GM23248 (cell line): ENCODE measurements at regions not wholly inside any gene's neighbourhood (a gene's known extent, or its start where the extent isn't known, plus 50 kb on each side); places are given as distances from the start of the nearest gene placed in this dataset.

Experiments used
- DNase-seq: peaks from one replicate; pipeline ENCODE4 v3.0.0-alpha.2; 2015
- H2AFZ ChIP-seq: fragments of 200-600 bp; sonication (generic); 2 replicates; pipeline ENCODE4 v1.6.1; 2016; ENCODE audit warnings: antibody characterized with exemption
- H3F3A ChIP-seq: fragments of 200-600 bp; sonication (generic); 2 replicates; pipeline ENCODE4 v1.6.1; 2016; ENCODE audit warnings: mild to moderate bottlenecking, antibody characterized with exemption, mixed run types; ENCODE audit not compliant: insufficient read depth
- H3K27ac ChIP-seq: fragments of 200-600 bp; sonication (generic); 2 replicates; pipeline ENCODE4 v1.5.1; 2016; ENCODE audit warnings: mild to moderate bottlenecking
- H3K27me3 ChIP-seq: fragments of 200-600 bp; sonication (generic); replicated peaks from 2 replicates; pipeline ENCODE4 v1.6.1; 2016; ENCODE audit warnings: mild to moderate bottlenecking; ENCODE audit not compliant: insufficient read depth
- H3K36me3 ChIP-seq: fragments of 200-600 bp; sonication (generic); 2 replicates; pipeline ENCODE4 v1.6.1; 2016; ENCODE audit warnings: low read depth, mild to moderate bottlenecking
- H3K4me1 ChIP-seq: fragments of 200-600 bp; sonication (generic); 2 replicates; pipeline ENCODE4 v1.6.1; 2016; ENCODE audit warnings: mild to moderate bottlenecking; ENCODE audit not compliant: insufficient read depth
- H3K4me2 ChIP-seq: fragments of 200-600 bp; sonication (generic); one replicate; pipeline ENCODE4 v1.6.1; 2016; ENCODE audit warnings: mild to moderate bottlenecking; ENCODE audit not compliant: unreplicated experiment
- H3K4me3 ChIP-seq: fragments of 200-600 bp; sonication (generic); 2 replicates; pipeline ENCODE4 v1.5.1; 2016; ENCODE audit warnings: mild to moderate bottlenecking
- H3K79me2 ChIP-seq: fragments of 200-600 bp; sonication (generic); 2 replicates; pipeline ENCODE4 v1.6.1; 2016; ENCODE audit warnings: mild to moderate bottlenecking; ENCODE audit not compliant: insufficient read depth
- H3K9ac ChIP-seq: fragments of 200-600 bp; sonication (generic); 2 replicates; pipeline ENCODE4 v1.6.1; 2016; ENCODE audit warnings: mild to moderate bottlenecking
- H3K9me2 ChIP-seq: fragments of 200-600 bp; sonication (generic); 2 replicates; pipeline ENCODE4 v1.6.1; 2016; ENCODE audit warnings: mixed run types, mild to moderate bottlenecking, moderate library complexity; ENCODE audit not compliant: insufficient read depth
- H3K9me3 ChIP-seq: fragments of 200-600 bp; sonication (generic); one replicate; pipeline ENCODE4 v1.6.1; 2017; ENCODE audit warnings: low read depth
- H4K20me1 ChIP-seq: fragments of 200-600 bp; sonication (generic); 2 replicates; pipeline ENCODE4 v1.6.0; 2016; ENCODE audit not compliant: insufficient read depth
- EZH2 ChIP-seq: fragments of 200-600 bp; sonication (generic); IDR thresholded peaks from 2 replicates; pipeline ENCODE4 v1.6.1; 2018; ENCODE audit warnings: antibody characterized with exemption, mild to moderate bottlenecking; ENCODE audit not compliant: insufficient read depth, poor library complexity, severe bottlenecking
- EZH2phosphoT487 ChIP-seq: fragments of 200-600 bp; sonication (generic); IDR thresholded peaks from 2 replicates; pipeline ENCODE4 v1.6.1; 2018; ENCODE audit warnings: antibody characterized with exemption, moderate library complexity, mild to moderate bottlenecking, low read depth; ENCODE audit not compliant: insufficient read depth
- WGBS, 2 experiments: methylation state at CpG; one replicate each; pipeline ENCODE4 v1.1.6; 2015 to 2017; ENCODE audit warnings: low lambda C conversion rate in 2 of 2, low coverage in 1 of 2; ENCODE audit errors: missing lambda C conversion rate in 2 of 2; 5-methylcytosine and 5-hydroxymethylcytosine counted together
- in situ Hi-C: fragments of 300-500 bp; cut with MboI; formaldehyde crosslinking; loops from 2 replicates; pipeline ENCODE4 v1.15.0; 2020

GRCh38 chr14:34012369-34012768 lies 61.5 kb upstream of the EGLN3 start:
- no peaks in the 10 kb centered on the region for H3K36me3 ChIP-seq
- DNase-seq, result no peak
- H2AFZ ChIP-seq, result no peak overlapping the region
- H3K9ac ChIP-seq, result no peak overlapping the region
- no peaks in the 10 kb centered on the region for H3K9me3 ChIP-seq
- 63 to 70% methylated on average over 6 of the region's 6 CpGs for WGBS, 2 experiments
- H4K20me1 ChIP-seq, result no peaks in the 10 kb centered on the region
- no peaks in the 10 kb centered on the region for H3F3A ChIP-seq
- H3K4me1 ChIP-seq, result no peaks in the 10 kb centered on the region
- in situ Hi-C loops, result no loop called here
- peaks cover 33% of the 10 kb centered on the region; the same call in 1 of the 2 replicates for H3K27me3 ChIP-seq
- no peaks in the 10 kb centered on the region for H3K9me2 ChIP-seq
- no peaks in the 10 kb centered on the region for H3K79me2 ChIP-seq
- TF ChIP-seq EZH2phosphoT487, result no peak
- no peak for TF ChIP-seq EZH2
- H3K4me2 ChIP-seq, result no peak overlapping the region
- no peak overlapping the region for H3K4me3 ChIP-seq
- H3K27ac ChIP-seq, result no peak overlapping the region

GRCh38 chr14:34009956-34010355 lies 59.1 kb upstream of the EGLN3 start:
- Histone ChIP-seq H3K27ac (no peak overlapping the region), H3K9ac (no peak overlapping the region), H2AFZ (no peak overlapping the region), H3K4me2 (no peak overlapping the region), H3F3A (no peaks in the 10 kb centered on the region), H3K36me3 (no peaks in the 10 kb centered on the region), H3K9me3 (no peaks in the 10 kb centered on the region), H3K9me2 (no peaks in the 10 kb centered on the region), H4K20me1 (no peaks in the 10 kb centered on the region), H3K27me3 (peaks cover 50% of the 10 kb centered on the region), H3K4me1 (no peaks in the 10 kb centered on the region), H3K4me3 (no peak overlapping the region), H3K79me2 (no peaks in the 10 kb centered on the region)
- 66 to 68% methylated on average over 5 of the region's 5 CpGs for WGBS, 2 experiments
- in situ Hi-C loops, result no loop called here
- DNase-seq, result no peak
- TF ChIP-seq EZH2phosphoT487 (no peak), EZH2 (no peak)

- in situ Hi-C loops, result no loop called here
- no peak overlapping the region for H3K4me3 ChIP-seq
- WGBS, 2 experiments, result 11 to 18% methylated on average over 3 of the region's 3 CpGs
- H3K36me3 ChIP-seq, result no peaks in the 10 kb centered on the region
- H3K27me3 ChIP-seq, result peaks cover 50% of the 10 kb centered on the region
- no peak for DNase-seq
- H3F3A ChIP-seq, result no peaks in the 10 kb centered on the region
- no peaks in the 10 kb centered on the region for H3K4me1 ChIP-seq
- no peak overlapping the region for H3K27ac ChIP-seq
- no peak overlapping the region for H2AFZ ChIP-seq
- H3K9ac ChIP-seq, result no peak overlapping the region
- no peak for TF ChIP-seq EZH2phosphoT487
- TF ChIP-seq EZH2, result no peak
- no peaks in the 10 kb centered on the region for H3K79me2 ChIP-seq
- no peak overlapping the region for H3K4me2 ChIP-seq
- H3K9me2 ChIP-seq, result no peaks in the 10 kb centered on the region
- no peaks in the 10 kb centered on the region for H3K9me3 ChIP-seq
- H4K20me1 ChIP-seq, result no peaks in the 10 kb centered on the region
Observed at GRCh38 chr14:34007902-34008301, 57.0 kb upstream of the EGLN3 start.

- Histone ChIP-seq H3F3A (no peaks in the 10 kb centered on the region), H3K4me2 (no peak overlapping the region), H3K36me3 (no peaks in the 10 kb centered on the region), H3K79me2 (no peaks in the 10 kb centered on the region), H3K27ac (no peak overlapping the region), H3K9me3 (no peaks in the 10 kb centered on the region), H3K9ac (no peak overlapping the region), H3K27me3 (peaks cover 49% of the 10 kb centered on the region), H2AFZ (no peak overlapping the region), H4K20me1 (no peaks in the 10 kb centered on the region), H3K4me3 (no peak overlapping the region), H3K4me1 (no peaks in the 10 kb centered on the region), H3K9me2 (no peaks in the 10 kb centered on the region)
- no peak for DNase-seq
- in situ Hi-C loops, result no loop called here
- no peak for TF ChIP-seq EZH2phosphoT487
- TF ChIP-seq EZH2, result no peak
Observed at GRCh38 chr14:34005901-34006300, 55.0 kb upstream of the EGLN3 start.

- H3K4me2 ChIP-seq, result no peak overlapping the region
- H3K79me2 ChIP-seq, result no peaks in the 10 kb centered on the region
- no peak overlapping the region for H3K27ac ChIP-seq
- H3K9me3 ChIP-seq, result no peaks in the 10 kb centered on the region
- no peak overlapping the region for H2AFZ ChIP-seq
- in situ Hi-C loops, result no loop called here
- no peaks in the 10 kb centered on the region for H3F3A ChIP-seq
- H4K20me1 ChIP-seq, result no peaks in the 10 kb centered on the region
- no peaks in the 10 kb centered on the region for H3K9me2 ChIP-seq
- TF ChIP-seq EZH2phosphoT487 (no peak), EZH2 (no peak)
- H3K27me3 ChIP-seq, result peaks cover 49% of the 10 kb centered on the region
- no peak overlapping the region for H3K9ac ChIP-seq
- H3K36me3 ChIP-seq, result no peaks in the 10 kb centered on the region
- 68 to 72% methylated on average over 3 of the region's 3 CpGs for WGBS, 2 experiments
- H3K4me3 ChIP-seq, result no peak overlapping the region
- H3K4me1 ChIP-seq, result no peaks in the 10 kb centered on the region
- no peak for DNase-seq
Observed at GRCh38 chr14:34004881-34005280, 54.0 kb upstream of the EGLN3 start.
